ENCODE measurements at regions not wholly inside any gene's neighbourhood (a gene's known extent, or its start where the extent isn't known, plus 50 kb on each side); places are given as distances from the start of the nearest gene placed in this dataset.
"Not testable (repeated sequence)": the region's sequence is repeated elsewhere in the genome, so short reads cannot be mapped to it uniquely, and the experiment has no call there.

GRCh38 chr2:184305105-184305504, 293.2 kb upstream of the ZNF804A start:
- no peak for DNase-seq (ENCODE audit: low spot score)

- DNase-seq (ENCODE audit: low spot score): no peak
These were observed 289.6 kb upstream of the ZNF804A start for GRCh38 chr2:184308706-184309105.

GRCh38 chr2:184312970-184313369, 285.4 kb upstream of the ZNF804A start:
- no peak for DNase-seq (ENCODE audit: low spot score)

GRCh38 chr2:184314829-184315228, 283.5 kb upstream of the ZNF804A start:
- DNase-seq (ENCODE audit: low spot score): no peak

GRCh38 chr2:184316921-184317320, 281.4 kb upstream of the ZNF804A start:
- DNase-seq (ENCODE audit: low spot score): no peak

GRCh38 chr2:184322615-184323014, 275.7 kb upstream of the ZNF804A start:
- no peak for DNase-seq (ENCODE audit: low spot score)

- DNase-seq (ENCODE audit: low spot score): no peak
These were observed 272.3 kb upstream of the ZNF804A start for GRCh38 chr2:184326066-184326465.

- not testable (repeated sequence) for DNase-seq (ENCODE audit: low spot score)
These were observed 270.5 kb upstream of the ZNF804A start for GRCh38 chr2:184327805-184328204.

GRCh38 chr2:184330561-184330960, 267.8 kb upstream of the ZNF804A start:
- not testable (repeated sequence) for DNase-seq (ENCODE audit: low spot score)

- DNase-seq (ENCODE audit: low spot score): no peak
These were observed 261.6 kb upstream of the ZNF804A start for GRCh38 chr2:184336688-184337087.

GRCh38 chr2:184338771-184339170, 259.6 kb upstream of the ZNF804A start:
- no peak for DNase-seq (ENCODE audit: low spot score)

GRCh38 chr2:184339966-184340365, 258.4 kb upstream of the ZNF804A start:
- no peak for DNase-seq (ENCODE audit: low spot score)

- DNase-seq (ENCODE audit: low spot score): no peak
These were observed 251.9 kb upstream of the ZNF804A start for GRCh38 chr2:184346338-184346862.

- no peak for DNase-seq (ENCODE audit: low spot score)
These were observed 247.2 kb upstream of the ZNF804A start for GRCh38 chr2:184351126-184351525.

GRCh38 chr2:184357033-184357432, 241.3 kb upstream of the ZNF804A start:
- no peak for DNase-seq (ENCODE audit: low spot score)

GRCh38 chr2:184359379-184359778, 238.9 kb upstream of the ZNF804A start:
- no peak for DNase-seq (ENCODE audit: low spot score)

- DNase-seq (ENCODE audit: low spot score): no peak
These were observed 235.1 kb upstream of the ZNF804A start for GRCh38 chr2:184363213-184363612.

- DNase-seq (ENCODE audit: low spot score): no peak
These were observed 231.1 kb upstream of the ZNF804A start for GRCh38 chr2:184367211-184367610.

GRCh38 chr2:184369307-184369706, 229.0 kb upstream of the ZNF804A start:
- no peak for DNase-seq (ENCODE audit: low spot score)

- no peak for DNase-seq (ENCODE audit: low spot score)
These were observed 227.4 kb upstream of the ZNF804A start for GRCh38 chr2:184370954-184371353.

GRCh38 chr2:184371641-184372040, 226.7 kb upstream of the ZNF804A start:
- no peak for DNase-seq (ENCODE audit: low spot score)

GRCh38 chr2:184372484-184372883, 225.8 kb upstream of the ZNF804A start:
- no peak for DNase-seq (ENCODE audit: low spot score)

GRCh38 chr2:184394642-184395041, 203.7 kb upstream of the ZNF804A start:
- no peak for DNase-seq (ENCODE audit: low spot score)

- no peak for DNase-seq (ENCODE audit: low spot score)
These were observed 195.9 kb upstream of the ZNF804A start for GRCh38 chr2:184402381-184402780.

Data from mesenteric fat pad (tissue), 1 donor.